ENCODE measurements at regions not wholly inside any gene's neighbourhood (a gene's known extent, or its start where the extent isn't known, plus 50 kb on each side); places are given as distances from the start of the nearest gene placed in this dataset.

DNA sequence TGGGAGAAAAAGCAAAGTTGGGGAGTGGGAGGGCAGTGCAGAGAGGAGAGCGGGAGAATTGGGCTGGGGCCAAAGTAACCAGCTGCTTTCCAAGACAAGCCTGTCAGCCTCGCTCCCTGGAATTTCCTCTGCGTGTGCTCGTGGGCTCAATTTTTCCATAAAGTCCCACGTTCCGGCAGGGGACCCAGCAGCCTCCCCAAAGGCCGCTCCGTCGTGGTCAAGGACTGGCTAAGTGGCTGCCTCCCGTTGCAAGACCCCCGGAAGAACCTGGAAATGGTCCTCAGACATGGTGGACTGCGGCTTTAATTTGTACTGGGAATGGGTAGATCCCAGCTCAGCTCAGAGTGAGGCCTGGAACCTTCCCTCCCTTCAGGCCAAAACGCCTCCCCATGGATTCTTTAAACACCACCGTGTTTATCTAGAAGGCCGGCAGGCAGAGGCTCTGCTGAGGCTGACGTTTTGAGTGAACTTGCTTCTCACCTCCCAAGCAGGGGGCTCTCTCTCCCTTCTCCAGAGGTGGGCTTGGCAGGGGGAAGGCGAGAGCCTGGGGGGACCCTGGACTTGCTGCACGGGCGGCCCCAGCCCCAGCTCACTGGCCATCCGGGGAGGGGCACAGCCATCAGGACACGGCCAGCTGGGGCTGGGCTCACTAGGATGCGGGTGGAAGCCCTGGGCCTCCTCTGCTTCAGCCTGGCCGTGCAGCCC lies 190.0 kb downstream of the C16orf95 start:
- H3K4me2 ChIP-seq: no peak overlapping the region
- peaks cover 4% of the 10 kb centered on the region; the same call in 1 of the 3 replicates for H3K4me1 ChIP-seq
- ATAC-seq: peak in 1 of 2 experiments; percentile 32; a peak in 3 of 6 replicates
- 60% methylated on average over 16 of the region's 23 CpGs for WGBS (ENCODE audit: missing lambda C conversion rate)
- DNase-seq (ENCODE audit: low read depth in 1 of 2, low spot score in 1 of 2): no peak
- TF ChIP-seq RCOR1 (IDR thresholded peaks at IDR 0.05; ENCODE audit: low read depth, low read length) (no peak), SREBF2 (IDR thresholded peaks at IDR 0.05) (no peak), KDM5A (IDR thresholded peaks at IDR 0.05) (no peak), RARB (CRISPR knock-in tag; IDR thresholded peaks at IDR 0.05) (no peak), CBX8 (IDR thresholded peaks at IDR 0.05) (no peak), TFCP2L1 (CRISPR knock-in tag; IDR thresholded peaks at IDR 0.05) (no peak), SMC3 (IDR thresholded peaks at IDR 0.05) (no peak), HOXA7 (CRISPR knock-in tag; IDR thresholded peaks at IDR 0.05) (no peak)
- TF ChIP-seq, protein P1, sequence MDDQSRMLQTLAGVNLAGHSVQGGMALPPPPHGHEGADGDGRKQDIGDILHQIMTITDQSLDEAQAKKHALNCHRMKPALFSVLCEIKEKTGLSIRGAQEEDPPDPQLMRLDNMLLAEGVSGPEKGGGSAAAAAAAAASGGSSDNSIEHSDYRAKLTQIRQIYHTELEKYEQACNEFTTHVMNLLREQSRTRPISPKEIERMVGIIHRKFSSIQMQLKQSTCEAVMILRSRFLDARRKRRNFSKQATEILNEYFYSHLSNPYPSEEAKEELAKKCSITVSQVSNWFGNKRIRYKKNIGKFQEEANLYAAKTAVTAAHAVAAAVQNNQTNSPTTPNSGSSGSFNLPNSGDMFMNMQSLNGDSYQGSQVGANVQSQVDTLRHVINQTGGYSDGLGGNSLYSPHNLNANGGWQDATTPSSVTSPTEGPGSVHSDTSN (IDR thresholded peaks at IDR 0.05): no peak
- TF ChIP-seq, protein P2, sequence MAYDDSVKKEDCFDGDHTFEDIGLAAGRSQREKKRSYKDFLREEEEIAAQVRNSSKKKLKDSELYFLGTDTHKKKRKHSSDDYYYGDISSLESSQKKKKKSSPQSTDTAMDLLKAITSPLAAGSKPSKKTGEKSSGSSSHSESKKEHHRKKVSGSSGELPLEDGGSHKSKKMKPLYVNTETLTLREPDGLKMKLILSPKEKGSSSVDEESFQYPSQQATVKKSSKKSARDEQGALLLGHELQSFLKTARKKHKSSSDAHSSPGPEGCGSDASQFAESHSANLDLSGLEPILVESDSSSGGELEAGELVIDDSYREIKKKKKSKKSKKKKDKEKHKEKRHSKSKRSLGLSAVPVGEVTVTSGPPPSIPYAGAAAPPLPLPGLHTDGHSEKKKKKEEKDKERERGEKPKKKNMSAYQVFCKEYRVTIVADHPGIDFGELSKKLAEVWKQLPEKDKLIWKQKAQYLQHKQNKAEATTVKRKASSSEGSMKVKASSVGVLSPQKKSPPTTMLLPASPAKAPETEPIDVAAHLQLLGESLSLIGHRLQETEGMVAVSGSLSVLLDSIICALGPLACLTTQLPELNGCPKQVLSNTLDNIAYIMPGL (CRISPR knock-in tag; IDR thresholded peaks at IDR 0.05; ENCODE audit: borderline replicate concordance): no peak
- CTCF ChIA-PET: interaction anchor here (1.4 kb wide), 1 partner anchor 563 kb away, joined by 4 read pairs; no protein-coding TSS in a partner anchor
- peaks cover 17% of the 10 kb centered on the region; the same call in 2 of the 3 replicates for H3K9me3 ChIP-seq
- no peak overlapping the region for H3K27ac ChIP-seq
- no peak for FAIRE-seq
- POLR2A ChIA-PET: no interaction called here
- no peak overlapping the region for H3K4me3 ChIP-seq

DNA sequence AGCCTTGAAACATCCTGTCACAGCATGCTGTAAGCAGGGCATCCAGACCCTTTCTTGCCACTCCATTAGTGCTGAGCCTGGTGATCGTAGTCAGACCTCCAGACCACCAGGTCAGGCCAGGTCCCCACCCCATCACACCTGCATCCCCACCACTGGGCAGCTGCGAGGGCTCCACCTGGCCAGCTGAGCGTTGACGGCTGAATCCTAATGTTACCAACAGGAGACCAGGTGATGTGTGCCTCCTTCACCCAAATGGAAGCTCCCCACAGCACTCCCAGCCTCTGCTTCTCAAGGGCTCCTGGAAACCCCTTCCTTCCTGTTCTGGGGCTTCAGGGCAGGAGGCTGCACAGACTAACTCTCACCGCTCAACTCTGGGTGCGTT lies 189.4 kb downstream of the C16orf95 start:
- Histone ChIP-seq H3K4me1 (peaks cover 4% of the 10 kb centered on the region; the same call in 1 of the 3 replicates), H3K4me3 (no peak overlapping the region), H3K9me3 (peaks cover 17% of the 10 kb centered on the region; the same call in 2 of the 3 replicates), H3K4me2 (no peak overlapping the region), H3K27ac (no peak overlapping the region)
- ChIA-PET CTCF (interaction anchor here (1.4 kb wide), 1 partner anchor 563 kb away, joined by 4 read pairs; no protein-coding TSS in a partner anchor), POLR2A (no interaction called here)
- ATAC-seq (no peak), DNase-seq (ENCODE audit: low read depth in 1 of 2, low spot score in 1 of 2) (no peak), FAIRE-seq (no peak)
- WGBS (ENCODE audit: missing lambda C conversion rate): 91% methylated on average over 6 of the region's 6 CpGs
- TF ChIP-seq ZFP36 (IDR thresholded peaks at IDR 0.05; ENCODE audit: borderline replicate concordance, partially characterized antibody) (no peak), ZNF302 (CRISPR knock-in tag; IDR thresholded peaks at IDR 0.05) (no peak), EP300 (IDR thresholded peaks at IDR 0.05) (no peak), JUNB (IDR thresholded peaks at IDR 0.05) (no peak), SMC3 (IDR thresholded peaks at IDR 0.05) (no peak), HEYL (CRISPR knock-in tag; IDR thresholded peaks at IDR 0.05) (no peak), RAD21 (conservative IDR thresholded peaks at IDR 0.05 in 1 of 2, IDR thresholded peaks at IDR 0.05 in 1 of 2) (no peak), CHD4 (IDR thresholded peaks at IDR 0.05; ENCODE audit: borderline replicate concordance) (no peak), CHD2 (IDR thresholded peaks at IDR 0.05; ENCODE audit: low read length, partially characterized antibody) (no peak), HOXB5 (CRISPR knock-in tag; IDR thresholded peaks at IDR 0.05) (no peak), CBX2 (IDR thresholded peaks at IDR 0.05; ENCODE audit: borderline replicate concordance, low read depth) (no peak), PHF8 (IDR thresholded peaks at IDR 0.05; ENCODE audit: borderline replicate concordance, low read depth) (no peak), EHMT2 (IDR thresholded peaks at IDR 0.05; ENCODE audit: low read depth) (no peak), NR3C1 (IDR thresholded peaks at IDR 0.05) (no peak)
- TF ChIP-seq, protein P3, sequence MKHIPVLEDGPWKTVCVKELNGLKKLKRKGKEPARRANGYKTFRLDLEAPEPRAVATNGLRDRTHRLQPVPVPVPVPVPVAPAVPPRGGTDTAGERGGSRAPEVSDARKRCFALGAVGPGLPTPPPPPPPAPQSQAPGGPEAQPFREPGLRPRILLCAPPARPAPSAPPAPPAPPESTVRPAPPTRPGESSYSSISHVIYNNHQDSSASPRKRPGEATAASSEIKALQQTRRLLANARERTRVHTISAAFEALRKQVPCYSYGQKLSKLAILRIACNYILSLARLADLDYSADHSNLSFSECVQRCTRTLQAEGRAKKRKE (CRISPR knock-in tag; IDR thresholded peaks at IDR 0.05; ENCODE audit: low read depth): no peak
- TF ChIP-seq, protein P4, sequence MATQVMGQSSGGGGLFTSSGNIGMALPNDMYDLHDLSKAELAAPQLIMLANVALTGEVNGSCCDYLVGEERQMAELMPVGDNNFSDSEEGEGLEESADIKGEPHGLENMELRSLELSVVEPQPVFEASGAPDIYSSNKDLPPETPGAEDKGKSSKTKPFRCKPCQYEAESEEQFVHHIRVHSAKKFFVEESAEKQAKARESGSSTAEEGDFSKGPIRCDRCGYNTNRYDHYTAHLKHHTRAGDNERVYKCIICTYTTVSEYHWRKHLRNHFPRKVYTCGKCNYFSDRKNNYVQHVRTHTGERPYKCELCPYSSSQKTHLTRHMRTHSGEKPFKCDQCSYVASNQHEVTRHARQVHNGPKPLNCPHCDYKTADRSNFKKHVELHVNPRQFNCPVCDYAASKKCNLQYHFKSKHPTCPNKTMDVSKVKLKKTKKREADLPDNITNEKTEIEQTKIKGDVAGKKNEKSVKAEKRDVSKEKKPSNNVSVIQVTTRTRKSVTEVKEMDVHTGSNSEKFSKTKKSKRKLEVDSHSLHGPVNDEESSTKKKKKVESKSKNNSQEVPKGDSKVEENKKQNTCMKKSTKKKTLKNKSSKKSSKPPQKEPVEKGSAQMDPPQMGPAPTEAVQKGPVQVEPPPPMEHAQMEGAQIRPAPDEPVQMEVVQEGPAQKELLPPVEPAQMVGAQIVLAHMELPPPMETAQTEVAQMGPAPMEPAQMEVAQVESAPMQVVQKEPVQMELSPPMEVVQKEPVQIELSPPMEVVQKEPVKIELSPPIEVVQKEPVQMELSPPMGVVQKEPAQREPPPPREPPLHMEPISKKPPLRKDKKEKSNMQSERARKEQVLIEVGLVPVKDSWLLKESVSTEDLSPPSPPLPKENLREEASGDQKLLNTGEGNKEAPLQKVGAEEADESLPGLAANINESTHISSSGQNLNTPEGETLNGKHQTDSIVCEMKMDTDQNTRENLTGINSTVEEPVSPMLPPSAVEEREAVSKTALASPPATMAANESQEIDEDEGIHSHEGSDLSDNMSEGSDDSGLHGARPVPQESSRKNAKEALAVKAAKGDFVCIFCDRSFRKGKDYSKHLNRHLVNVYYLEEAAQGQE (IDR thresholded peaks at IDR 0.05): no peak
- TF ChIP-seq, protein P5, sequence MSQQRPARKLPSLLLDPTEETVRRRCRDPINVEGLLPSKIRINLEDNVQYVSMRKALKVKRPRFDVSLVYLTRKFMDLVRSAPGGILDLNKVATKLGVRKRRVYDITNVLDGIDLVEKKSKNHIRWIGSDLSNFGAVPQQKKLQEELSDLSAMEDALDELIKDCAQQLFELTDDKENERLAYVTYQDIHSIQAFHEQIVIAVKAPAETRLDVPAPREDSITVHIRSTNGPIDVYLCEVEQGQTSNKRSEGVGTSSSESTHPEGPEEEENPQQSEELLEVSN (IDR thresholded peaks at IDR 0.05; ENCODE audit: borderline replicate concordance, low read depth): no peak

Data from A549 (cell line).